BE2C (cell line): ENCODE measurements at regions not wholly inside any gene's neighbourhood (a gene's known extent, or its start where the extent isn't known, plus 50 kb on each side); places are given as distances from the start of the nearest gene placed in this dataset.

Source experiments
- DNase-seq: peaks from one replicate; pipeline ENCODE4 v3.0.0-alpha.2; 2020
- H3K27me3 ChIP-seq: fragments of 250-450 bp; sonication (Bioruptor Pico); 2 replicates; pipeline ENCODE4 v1.5.1; 2020; ENCODE audit warnings: mild to moderate bottlenecking
- H3K36me3 ChIP-seq: fragments of 250-450 bp; sonication (Bioruptor Pico); 2 replicates; pipeline ENCODE4 v1.5.1; 2020; ENCODE audit warnings: mild to moderate bottlenecking
- H3K4me1 ChIP-seq: fragments of 250-450 bp; sonication (Bioruptor Pico); 2 replicates; pipeline ENCODE4 v1.5.1; 2020
- H3K4me3 ChIP-seq: 2 replicates; pipeline ENCODE4 v1.5.1; 2011; ENCODE audit warnings: low read depth, low read length
- H3K9me3 ChIP-seq: fragments of 250-450 bp; sonication (Bioruptor Pico); 2 replicates; pipeline ENCODE4 v1.5.1; 2020
- CTCF ChIP-seq: IDR thresholded peaks from 2 replicates; pipeline ENCODE4 v1.5.1; 2012; ENCODE audit warnings: mild to moderate bottlenecking, low read depth, low read length

- Histone ChIP-seq H3K36me3 (no peaks in the 10 kb centered on the region), H3K27me3 (no peaks in the 10 kb centered on the region), H3K9me3 (no peaks in the 10 kb centered on the region), H3K4me1 (no peaks in the 10 kb centered on the region), H3K4me3 (no peak overlapping the region)
- TF ChIP-seq CTCF = peak; percentile 84
- peak; percentile 54 for DNase-seq
Observed at GRCh38 chr15:38683382-38684242, 119.0 kb upstream of the RASGRP1 start.

GRCh38 chr15:38684440-38685010, 119.9 kb upstream of the RASGRP1 start:
- Histone ChIP-seq H3K4me3 (no peak overlapping the region), H3K9me3 (no peaks in the 10 kb centered on the region), H3K36me3 (no peaks in the 10 kb centered on the region), H3K27me3 (no peaks in the 10 kb centered on the region), H3K4me1 (no peaks in the 10 kb centered on the region)
- TF ChIP-seq CTCF = no peak
- DNase-seq = no peak

GRCh38 chr15:38685686-38686339, 121.2 kb upstream of the RASGRP1 start:
- TF ChIP-seq CTCF = no peak
- no peaks in the 10 kb centered on the region for H3K36me3 ChIP-seq

GRCh38 chr15:38687340-38687739, 122.7 kb upstream of the RASGRP1 start:
- TF ChIP-seq CTCF = no peak
- Histone ChIP-seq H3K4me1 (no peaks in the 10 kb centered on the region), H3K36me3 (no peaks in the 10 kb centered on the region), H3K9me3 (no peaks in the 10 kb centered on the region), H3K27me3 (no peaks in the 10 kb centered on the region), H3K4me3 (no peak overlapping the region)
- DNase-seq = no peak

More at GRCh38 chr15:38685686-38686339, 121.2 kb upstream of the RASGRP1 start:
- Histone ChIP-seq H3K27me3 (no peaks in the 10 kb centered on the region), H3K4me1 (no peaks in the 10 kb centered on the region), H3K4me3 (no peak overlapping the region), H3K9me3 (no peaks in the 10 kb centered on the region)
- DNase-seq = no peak

- H3K27me3 ChIP-seq = no peaks in the 10 kb centered on the region
- DNase-seq = no peak
Observed at GRCh38 chr15:38687775-38688495, 123.3 kb upstream of the RASGRP1 start.

More at GRCh38 chr15:38687775-38688495, 123.3 kb upstream of the RASGRP1 start:
- Histone ChIP-seq H3K9me3 (no peaks in the 10 kb centered on the region), H3K4me3 (no peak overlapping the region), H3K4me1 (no peaks in the 10 kb centered on the region), H3K36me3 (no peaks in the 10 kb centered on the region)
- no peak for TF ChIP-seq CTCF
